B cell (primary cell): ENCODE measurements at regions not wholly inside any gene's neighbourhood (a gene's known extent, or its start where the extent isn't known, plus 50 kb on each side); places are given as distances from the start of the nearest gene placed in this dataset.

Experiments
- ATAC-seq: fragments of 200-7000 bp; cut with Tn5 transposase; one replicate; pipeline ENCODE4 v1.10.0; 2021; ENCODE audit warnings: low read depth, mild to moderate bottlenecking, moderate number of reproducible peaks, moderate library complexity
- CTCF ChIA-PET: fragments of 350-600 bp; sonication (Branson Sonifier 250); formaldehyde crosslinking; loops from one replicate; lab custom pipeline; 2021; ENCODE audit warnings: antibody characterized with exemption, inconsistent platforms; lab: Charles Lee
- POLR2A ChIA-PET: fragments of 350-600 bp; sonication (Branson Sonifier 250); formaldehyde crosslinking; loops from one replicate; lab custom pipeline; 2021; ENCODE audit warnings: antibody characterized with exemption; lab: Charles Lee
- DNase-seq: peaks from one replicate; pipeline ENCODE4 v3.0.0; 2013
- H2AFZ ChIP-seq: 2 replicates; pipeline ENCODE4 v1.6.1; 2012; ENCODE audit warnings: mild to moderate bottlenecking, low read depth, low read length; ENCODE audit not compliant: insufficient read depth, poor library complexity, severe bottlenecking
- H3K27ac ChIP-seq, 2 donors: 1 replicate in 1 of 2; 2 replicates in 1 of 2; pipeline ENCODE4 v1.5.1; 2012 to 2013; ENCODE audit warnings: low read length in 2 of 2, mild to moderate bottlenecking in 2 of 2, moderate library complexity in 1 of 2
- H3K27me3 ChIP-seq, 4 experiments: fragments of 200-600 bp in 1 of 4; sonication (generic) in 1 of 4; replicated peaks in 1 of 4; 1 replicate in 2 of 4; 2 replicates in 2 of 4; pipeline versions ENCODE4 v1.6.1 to v1.7.0; 2013 to 2016; ENCODE audit warnings: low read length in 3 of 4, mild to moderate bottlenecking in 2 of 4, mixed read lengths in 1 of 4, moderate library complexity in 1 of 4; ENCODE audit not compliant: insufficient read depth in 4 of 4, control insufficient read depth in 3 of 4; ENCODE audit errors: control extremely low read depth in 1 of 4
- H3K36me3 ChIP-seq, 2 experiments: replicated peaks in 1 of 2; 1 replicate in 1 of 2; 2 replicates in 1 of 2; pipeline versions ENCODE4 v1.6.1 to v1.7.1; 2013; ENCODE audit warnings: low read length in 1 of 2; ENCODE audit not compliant: insufficient read depth in 2 of 2, control insufficient read depth in 1 of 2; ENCODE audit errors: control extremely low read depth in 1 of 2, extremely low read depth in 1 of 2
- H3K4me1 ChIP-seq, 2 donors: fragments of 200-600 bp in 1 of 2; sonication (generic) in 1 of 2; 1 replicate in 1 of 2; 2 replicates in 1 of 2; pipeline versions ENCODE4 v1.5.1 to v1.6.1; 2013 to 2017; ENCODE audit warnings: low read length in 2 of 2; ENCODE audit not compliant: control insufficient read depth in 2 of 2, insufficient read depth in 2 of 2
- H3K4me2 ChIP-seq: replicated peaks from 2 replicates; pipeline ENCODE3; 2012; ENCODE audit warnings: mild to moderate bottlenecking, low read depth, low read length; ENCODE audit not compliant: poor library complexity, severe bottlenecking
- H3K4me3 ChIP-seq, 5 experiments: fragments of 200-600 bp in 1 of 5; sonication (generic) in 1 of 5; 1 replicate in 3 of 5; 2 replicates in 2 of 5; pipeline versions ENCODE4 v1.5.1 to v1.7.0; 2011 to 2016; ENCODE audit warnings: low read length in 4 of 5, mild to moderate bottlenecking in 4 of 5, low read depth in 2 of 5, control low read depth in 1 of 5, moderate library complexity in 1 of 5; ENCODE audit not compliant: insufficient read depth in 1 of 5; ENCODE audit errors: control extremely low read depth in 1 of 5, extremely low read depth in 1 of 5
- H3K79me2 ChIP-seq: fragments of 200-600 bp; sonication (generic); one replicate; pipeline ENCODE4 v1.6.0; 2016; ENCODE audit warnings: low read length; ENCODE audit not compliant: control insufficient read depth, insufficient read depth
- H3K9ac ChIP-seq: fragments of 200-600 bp; sonication (generic); 2 replicates; pipeline ENCODE4 v1.6.1; 2017; ENCODE audit warnings: mild to moderate bottlenecking, low read length, moderate library complexity
- H3K9me3 ChIP-seq, 3 donors: one replicate each; pipeline versions ENCODE4 v1.6.1 to v1.7.1; 2013; ENCODE audit warnings: low read length in 2 of 3; ENCODE audit not compliant: control insufficient read depth in 2 of 3, insufficient read depth in 1 of 3; ENCODE audit errors: control extremely low read depth in 1 of 3
- H4K20me1 ChIP-seq: 2 replicates; pipeline ENCODE4 v1.6.0; 2012; ENCODE audit warnings: mild to moderate bottlenecking, low read length; ENCODE audit not compliant: insufficient read depth, control insufficient read depth, poor library complexity, severe bottlenecking
- H3K27ac Mint-ChIP-seq: one replicate; pipeline ENCODE4 v1.8.0; 2021; ENCODE audit warnings: mixed read lengths
- H3K27me3 Mint-ChIP-seq: one replicate; pipeline ENCODE4 v1.8.0; 2021; ENCODE audit warnings: mixed read lengths
- H3K4me1 Mint-ChIP-seq: one replicate; pipeline ENCODE4 v1.8.0; 2021; ENCODE audit warnings: mixed read lengths
- H3K4me3 Mint-ChIP-seq: one replicate; pipeline ENCODE4 v1.8.0; 2021; ENCODE audit warnings: mixed read lengths
- H3K9me3 Mint-ChIP-seq: one replicate; pipeline ENCODE4 v1.8.0; 2022; ENCODE audit warnings: mixed read lengths; ENCODE audit not compliant: insufficient read depth
- EZH2 ChIP-seq: IDR thresholded peaks from 2 replicates; pipeline ENCODE4 v1.6.1; 2012; ENCODE audit warnings: borderline replicate concordance, low read depth, mild to moderate bottlenecking, moderate library complexity, low read length; ENCODE audit not compliant: insufficient read depth, poor library complexity, severe bottlenecking
- WGBS: methylation state at CpG from one replicate; pipeline ENCODE4 v1.1.5; 2013; ENCODE audit warnings: missing lambda C conversion rate; ENCODE audit not compliant: insufficient coverage; 5-methylcytosine and 5-hydroxymethylcytosine counted together
- intact Hi-C: fragments of 100-400 bp; cut with micrococcal nuclease; formaldehyde crosslinking; loops from one replicate; pipeline ENCODE4 v1.10.0; 2022
- TF ChIP-seq, protein P1 (sequence below): fragments of 200-600 bp; IDR thresholded peaks from one replicate; pipeline ENCODE4 v1.8.0; 2022; ENCODE audit warnings: antibody characterized with exemption, mild to moderate bottlenecking

- no peaks in the 10 kb centered on the region for H3K4me1 Mint-ChIP-seq
- TF ChIP-seq EZH2, result no peak
- TF ChIP-seq, protein P1, sequence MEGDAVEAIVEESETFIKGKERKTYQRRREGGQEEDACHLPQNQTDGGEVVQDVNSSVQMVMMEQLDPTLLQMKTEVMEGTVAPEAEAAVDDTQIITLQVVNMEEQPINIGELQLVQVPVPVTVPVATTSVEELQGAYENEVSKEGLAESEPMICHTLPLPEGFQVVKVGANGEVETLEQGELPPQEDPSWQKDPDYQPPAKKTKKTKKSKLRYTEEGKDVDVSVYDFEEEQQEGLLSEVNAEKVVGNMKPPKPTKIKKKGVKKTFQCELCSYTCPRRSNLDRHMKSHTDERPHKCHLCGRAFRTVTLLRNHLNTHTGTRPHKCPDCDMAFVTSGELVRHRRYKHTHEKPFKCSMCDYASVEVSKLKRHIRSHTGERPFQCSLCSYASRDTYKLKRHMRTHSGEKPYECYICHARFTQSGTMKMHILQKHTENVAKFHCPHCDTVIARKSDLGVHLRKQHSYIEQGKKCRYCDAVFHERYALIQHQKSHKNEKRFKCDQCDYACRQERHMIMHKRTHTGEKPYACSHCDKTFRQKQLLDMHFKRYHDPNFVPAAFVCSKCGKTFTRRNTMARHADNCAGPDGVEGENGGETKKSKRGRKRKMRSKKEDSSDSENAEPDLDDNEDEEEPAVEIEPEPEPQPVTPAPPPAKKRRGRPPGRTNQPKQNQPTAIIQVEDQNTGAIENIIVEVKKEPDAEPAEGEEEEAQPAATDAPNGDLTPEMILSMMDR, result no peak
- no peak overlapping the region for H3K4me2 ChIP-seq
- ChIA-PET CTCF (no interaction called here), POLR2A (no interaction called here)
- H3K36me3 ChIP-seq, result no peaks in the 10 kb centered on the region
- intact Hi-C loops, result no loop called here
- no peaks in the 10 kb centered on the region for H3K79me2 ChIP-seq
- H3K27me3 ChIP-seq, result no peaks in the 10 kb centered on the region
- H3K27ac ChIP-seq, result no peak overlapping the region
- peaks cover 12% of the 10 kb centered on the region for H3K9me3 Mint-ChIP-seq
- H3K9me3 ChIP-seq, result peaks cover 0 to 32% (median 0%) of the 10 kb centered on the region in 3 donors
- H3K4me3 ChIP-seq, result no peak overlapping the region
- H3K27ac Mint-ChIP-seq, result no peak overlapping the region
- WGBS, result 36% methylated on average over 9 of the region's 11 CpGs
- H3K4me3 Mint-ChIP-seq, result no peak overlapping the region
- ATAC-seq, result no peak
- no peaks in the 10 kb centered on the region for H3K27me3 Mint-ChIP-seq
- DNase-seq, result no peak
- H3K9ac ChIP-seq, result no peak overlapping the region
- H2AFZ ChIP-seq, result no peak overlapping the region
- H3K4me1 ChIP-seq, result no peaks in the 10 kb centered on the region
- no peaks in the 10 kb centered on the region for H4K20me1 ChIP-seq
Measured at GRCh38 chr19:28297586-28298157, 915.3 kb downstream of the UQCRFS1 start.

GRCh38 chr19:28297036-28297435 lies 915.9 kb downstream of the UQCRFS1 start:
- no peaks in the 10 kb centered on the region for H3K27me3 Mint-ChIP-seq
- no peaks in the 10 kb centered on the region for H3K4me1 Mint-ChIP-seq
- Histone ChIP-seq H3K36me3 (no peaks in the 10 kb centered on the region), H3K4me2 (no peak overlapping the region), H4K20me1 (no peaks in the 10 kb centered on the region), H3K27ac (no peak overlapping the region), H3K79me2 (no peaks in the 10 kb centered on the region), H3K9me3 (peaks cover 0 to 34% (median 0%) of the 10 kb centered on the region in 3 donors), H3K4me1 (no peaks in the 10 kb centered on the region), H2AFZ (no peak overlapping the region), H3K27me3 (no peaks in the 10 kb centered on the region), H3K9ac (no peak overlapping the region), H3K4me3 (no peak overlapping the region)
- 86% methylated on average over 1 of the region's 2 CpGs for WGBS
- no peak overlapping the region for H3K4me3 Mint-ChIP-seq
- ATAC-seq (no peak), DNase-seq (no peak)
- H3K27ac Mint-ChIP-seq, result no peak overlapping the region
- CTCF ChIA-PET, result no interaction called here
- intact Hi-C loops, result no loop called here
- POLR2A ChIA-PET, result no interaction called here
- H3K9me3 Mint-ChIP-seq, result peaks cover 12% of the 10 kb centered on the region
- TF ChIP-seq, protein P1, result no peak
- no peak for TF ChIP-seq EZH2
